HL-60 (cell line): ENCODE measurements at regions not wholly inside any gene's neighbourhood (a gene's known extent, or its start where the extent isn't known, plus 50 kb on each side); places are given as distances from the start of the nearest gene placed in this dataset.

Source experiments
- POLR2AphosphoS5 ChIP-seq: IDR thresholded peaks from 2 replicates; pipeline ENCODE4 v1.6.1; 2012; ENCODE audit warnings: low read depth
- TF ChIP-seq, protein P1 (sequence below): IDR thresholded peaks from 2 replicates; pipeline ENCODE4 v1.6.1; 2012; ENCODE audit warnings: low read depth; ENCODE audit not compliant: insufficient replicate concordance

DNA sequence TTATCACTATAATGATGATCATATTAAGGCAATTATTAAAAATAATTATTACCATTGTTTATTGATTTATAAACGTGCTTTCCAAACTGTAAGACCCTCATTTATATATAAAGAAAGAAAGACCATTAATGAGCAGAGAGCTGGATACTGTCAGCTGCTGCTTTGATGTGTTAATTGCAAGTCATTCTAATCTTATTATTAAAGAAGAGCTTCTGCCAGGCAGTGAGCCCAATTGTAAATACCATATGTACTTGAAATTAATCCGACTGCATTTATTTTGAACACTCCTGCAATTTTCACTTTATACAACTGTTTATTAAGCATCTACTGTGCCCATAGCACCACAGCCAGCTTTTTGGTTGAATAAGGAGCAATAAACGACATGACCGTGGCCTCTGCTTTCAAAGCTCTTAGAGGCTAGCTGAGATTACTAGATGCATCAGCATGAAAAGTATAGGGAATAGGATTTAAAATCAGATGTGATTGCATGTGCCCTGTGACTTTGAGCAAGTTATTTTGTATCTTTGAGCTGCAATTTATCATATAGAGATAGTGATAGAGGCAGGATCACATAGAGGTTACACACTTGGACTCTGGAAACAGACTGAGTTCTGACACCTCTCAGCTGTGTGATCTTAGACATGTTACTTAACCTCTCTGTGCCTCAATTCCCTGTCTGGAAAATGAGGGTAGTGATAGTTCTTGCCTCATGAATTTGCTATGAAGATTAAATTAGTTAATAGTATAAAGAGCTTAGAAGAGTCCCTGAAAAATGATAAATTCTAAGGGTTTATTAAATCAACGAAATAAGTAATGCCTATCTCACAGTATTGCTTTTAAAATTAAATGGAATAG is 83.4 kb downstream of the MYCN start:
- TF ChIP-seq POLR2AphosphoS5: no peak
- TF ChIP-seq, protein P1, sequence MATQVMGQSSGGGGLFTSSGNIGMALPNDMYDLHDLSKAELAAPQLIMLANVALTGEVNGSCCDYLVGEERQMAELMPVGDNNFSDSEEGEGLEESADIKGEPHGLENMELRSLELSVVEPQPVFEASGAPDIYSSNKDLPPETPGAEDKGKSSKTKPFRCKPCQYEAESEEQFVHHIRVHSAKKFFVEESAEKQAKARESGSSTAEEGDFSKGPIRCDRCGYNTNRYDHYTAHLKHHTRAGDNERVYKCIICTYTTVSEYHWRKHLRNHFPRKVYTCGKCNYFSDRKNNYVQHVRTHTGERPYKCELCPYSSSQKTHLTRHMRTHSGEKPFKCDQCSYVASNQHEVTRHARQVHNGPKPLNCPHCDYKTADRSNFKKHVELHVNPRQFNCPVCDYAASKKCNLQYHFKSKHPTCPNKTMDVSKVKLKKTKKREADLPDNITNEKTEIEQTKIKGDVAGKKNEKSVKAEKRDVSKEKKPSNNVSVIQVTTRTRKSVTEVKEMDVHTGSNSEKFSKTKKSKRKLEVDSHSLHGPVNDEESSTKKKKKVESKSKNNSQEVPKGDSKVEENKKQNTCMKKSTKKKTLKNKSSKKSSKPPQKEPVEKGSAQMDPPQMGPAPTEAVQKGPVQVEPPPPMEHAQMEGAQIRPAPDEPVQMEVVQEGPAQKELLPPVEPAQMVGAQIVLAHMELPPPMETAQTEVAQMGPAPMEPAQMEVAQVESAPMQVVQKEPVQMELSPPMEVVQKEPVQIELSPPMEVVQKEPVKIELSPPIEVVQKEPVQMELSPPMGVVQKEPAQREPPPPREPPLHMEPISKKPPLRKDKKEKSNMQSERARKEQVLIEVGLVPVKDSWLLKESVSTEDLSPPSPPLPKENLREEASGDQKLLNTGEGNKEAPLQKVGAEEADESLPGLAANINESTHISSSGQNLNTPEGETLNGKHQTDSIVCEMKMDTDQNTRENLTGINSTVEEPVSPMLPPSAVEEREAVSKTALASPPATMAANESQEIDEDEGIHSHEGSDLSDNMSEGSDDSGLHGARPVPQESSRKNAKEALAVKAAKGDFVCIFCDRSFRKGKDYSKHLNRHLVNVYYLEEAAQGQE: no peak
